ENCODE measurements at regions not wholly inside any gene's neighbourhood (a gene's known extent, or its start where the extent isn't known, plus 50 kb on each side); places are given as distances from the start of the nearest gene placed in this dataset.

DNA sequence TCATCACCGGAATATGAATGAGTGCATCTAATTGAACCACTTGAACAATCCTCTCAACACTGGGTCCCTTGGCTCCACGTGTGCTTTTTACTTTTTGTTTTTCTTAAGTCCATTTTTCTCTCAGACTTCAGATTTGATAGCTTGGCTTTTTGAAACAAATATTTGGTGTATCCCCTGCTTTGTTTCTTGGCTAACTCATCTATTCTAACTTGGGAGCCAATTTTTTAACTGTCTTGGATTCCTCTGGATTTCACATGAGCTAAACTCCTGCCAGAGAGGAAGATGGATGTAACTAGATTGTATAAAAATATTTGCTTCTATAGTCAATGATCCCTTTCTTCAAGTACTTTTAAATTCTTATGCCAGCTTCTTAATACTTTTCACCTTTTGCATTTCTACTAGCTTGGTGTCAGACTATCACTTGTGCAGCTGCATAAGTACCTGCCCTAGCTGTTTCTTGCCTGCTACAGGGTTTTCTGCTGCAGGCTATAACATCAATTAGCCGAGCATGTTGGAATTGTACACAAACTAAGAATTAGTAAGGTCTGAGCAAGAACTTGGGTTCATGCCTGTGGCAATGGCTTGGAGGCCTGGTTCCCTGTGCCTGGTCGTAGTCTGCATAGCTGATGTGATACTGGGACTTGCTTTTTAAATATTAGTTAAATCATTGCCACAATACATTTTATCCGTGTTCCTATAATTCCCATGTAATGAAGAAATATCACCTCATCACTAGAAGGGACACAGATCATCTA is 281.5 kb downstream of the EN1 start:
- BruUV-seq (replicated peaks), result no TSS peak
- no peaks in the 10 kb centered on the region for H3K36me3 ChIP-seq (ENCODE audit: insufficient read depth, low read length, poor library complexity, severe bottlenecking)
- no peak overlapping the region for H3K27ac ChIP-seq (ENCODE audit: low read depth, low read length, poor library complexity, severe bottlenecking)
- DNase-seq (ENCODE audit: low spot score), result no peak
- H3K27me3 ChIP-seq (replicated peaks; ENCODE audit: insufficient read depth, low read depth, low read length, poor library complexity), result no peaks in the 10 kb centered on the region
- no peaks in the 10 kb centered on the region for H3K4me1 ChIP-seq (ENCODE audit: insufficient read depth, low read length, poor library complexity, severe bottlenecking)
- ChIA-PET CTCF (no interaction called here), POLR2A (ENCODE audit: low non-redundant PET) (no interaction called here)
- intact Hi-C loops (cut with micrococcal nuclease; ENCODE audit: unreplicated experiment), result no loop called here
- TF ChIP-seq, protein P1, sequence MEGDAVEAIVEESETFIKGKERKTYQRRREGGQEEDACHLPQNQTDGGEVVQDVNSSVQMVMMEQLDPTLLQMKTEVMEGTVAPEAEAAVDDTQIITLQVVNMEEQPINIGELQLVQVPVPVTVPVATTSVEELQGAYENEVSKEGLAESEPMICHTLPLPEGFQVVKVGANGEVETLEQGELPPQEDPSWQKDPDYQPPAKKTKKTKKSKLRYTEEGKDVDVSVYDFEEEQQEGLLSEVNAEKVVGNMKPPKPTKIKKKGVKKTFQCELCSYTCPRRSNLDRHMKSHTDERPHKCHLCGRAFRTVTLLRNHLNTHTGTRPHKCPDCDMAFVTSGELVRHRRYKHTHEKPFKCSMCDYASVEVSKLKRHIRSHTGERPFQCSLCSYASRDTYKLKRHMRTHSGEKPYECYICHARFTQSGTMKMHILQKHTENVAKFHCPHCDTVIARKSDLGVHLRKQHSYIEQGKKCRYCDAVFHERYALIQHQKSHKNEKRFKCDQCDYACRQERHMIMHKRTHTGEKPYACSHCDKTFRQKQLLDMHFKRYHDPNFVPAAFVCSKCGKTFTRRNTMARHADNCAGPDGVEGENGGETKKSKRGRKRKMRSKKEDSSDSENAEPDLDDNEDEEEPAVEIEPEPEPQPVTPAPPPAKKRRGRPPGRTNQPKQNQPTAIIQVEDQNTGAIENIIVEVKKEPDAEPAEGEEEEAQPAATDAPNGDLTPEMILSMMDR (conservative IDR thresholded peaks at IDR 0.05; ENCODE audit: low read depth, low read length), result no peak
- TF ChIP-seq EZH2 (IDR thresholded peaks at IDR 0.05; ENCODE audit: borderline replicate concordance, low read depth, low read length, poor library complexity, severe bottlenecking), result no peak
- H3K4me3 ChIP-seq (ENCODE audit: low read depth, low read length, poor library complexity, severe bottlenecking), result no peak overlapping the region
- H3K9me3 ChIP-seq (ENCODE audit: low read depth, low read length, poor library complexity, severe bottlenecking), result no peaks in the 10 kb centered on the region

DNA sequence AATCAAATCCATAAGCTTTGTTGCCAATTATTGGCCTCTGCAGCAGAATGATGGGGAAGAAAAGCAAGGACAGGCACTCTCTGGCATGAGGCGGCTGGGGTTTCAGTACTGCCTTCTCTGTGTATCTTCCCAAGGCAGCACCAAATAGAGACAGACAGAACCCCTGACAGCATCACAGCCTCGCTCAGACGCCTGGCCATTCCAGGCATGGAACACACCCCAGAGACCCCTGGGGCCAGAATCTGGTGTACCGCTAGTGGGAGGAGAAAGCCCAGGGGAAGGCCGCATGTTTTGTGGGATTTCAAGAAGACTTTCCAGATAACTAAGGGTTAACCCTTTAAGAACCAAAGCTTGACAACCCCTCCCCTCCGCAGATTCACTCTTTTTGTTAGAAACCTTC is 282.1 kb downstream of the EN1 start:
- no peak for DNase-seq (ENCODE audit: low spot score)
- CTCF ChIA-PET, result no interaction called here
- Histone ChIP-seq H3K4me3 (ENCODE audit: low read depth, low read length, poor library complexity, severe bottlenecking) (no peak overlapping the region), H3K36me3 (ENCODE audit: insufficient read depth, low read length, poor library complexity, severe bottlenecking) (no peaks in the 10 kb centered on the region), H3K4me1 (ENCODE audit: insufficient read depth, low read length, poor library complexity, severe bottlenecking) (no peaks in the 10 kb centered on the region), H3K27ac (ENCODE audit: low read depth, low read length, poor library complexity, severe bottlenecking) (no peak overlapping the region), H3K27me3 (replicated peaks; ENCODE audit: insufficient read depth, low read depth, low read length, poor library complexity) (no peaks in the 10 kb centered on the region), H3K9me3 (ENCODE audit: low read depth, low read length, poor library complexity, severe bottlenecking) (no peaks in the 10 kb centered on the region)
- intact Hi-C loops (cut with micrococcal nuclease; ENCODE audit: unreplicated experiment), result no loop called here
- no peak for TF ChIP-seq EZH2 (IDR thresholded peaks at IDR 0.05; ENCODE audit: borderline replicate concordance, low read depth, low read length, poor library complexity, severe bottlenecking)
- TF ChIP-seq, protein P1 (conservative IDR thresholded peaks at IDR 0.05; ENCODE audit: low read depth, low read length), result no peak
- POLR2A ChIA-PET (ENCODE audit: low non-redundant PET), result no interaction called here
- no TSS peak for BruUV-seq (replicated peaks)

DNA sequence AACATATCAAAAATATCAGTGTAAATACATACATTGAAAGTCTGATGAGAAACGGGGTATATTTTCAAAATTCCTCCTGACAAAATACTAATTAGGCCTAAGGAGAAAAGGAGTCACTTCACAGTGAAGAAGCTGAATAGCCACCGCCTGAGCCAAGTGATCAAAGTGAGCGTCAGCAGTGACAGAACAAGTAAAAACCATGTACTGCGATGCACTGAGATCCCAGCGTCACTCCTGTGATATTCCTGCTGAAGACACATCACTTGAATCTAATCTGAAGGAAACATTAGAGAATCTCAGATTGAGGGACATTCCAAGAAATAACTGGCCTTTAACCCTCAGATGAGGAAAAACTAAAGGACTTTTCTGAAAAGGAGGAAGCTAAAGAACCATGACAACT is 285.3 kb downstream of the EN1 start:
- DNase-seq (ENCODE audit: low spot score), result no peak
- H3K27ac ChIP-seq (ENCODE audit: low read depth, low read length, poor library complexity, severe bottlenecking), result no peak overlapping the region
- intact Hi-C loops (cut with micrococcal nuclease; ENCODE audit: unreplicated experiment), result no loop called here
- H3K36me3 ChIP-seq (ENCODE audit: insufficient read depth, low read length, poor library complexity, severe bottlenecking), result no peaks in the 10 kb centered on the region
- BruUV-seq (replicated peaks), result no TSS peak
- no peaks in the 10 kb centered on the region for H3K4me1 ChIP-seq (ENCODE audit: insufficient read depth, low read length, poor library complexity, severe bottlenecking)
- CTCF ChIA-PET, result no interaction called here
- H3K4me3 ChIP-seq (ENCODE audit: low read depth, low read length, poor library complexity, severe bottlenecking), result no peak overlapping the region
- POLR2A ChIA-PET (ENCODE audit: low non-redundant PET), result no interaction called here
- H3K9me3 ChIP-seq (ENCODE audit: low read depth, low read length, poor library complexity, severe bottlenecking), result no peaks in the 10 kb centered on the region
- TF ChIP-seq EZH2 (IDR thresholded peaks at IDR 0.05; ENCODE audit: borderline replicate concordance, low read depth, low read length, poor library complexity, severe bottlenecking), result no peak
- TF ChIP-seq, protein P1 (conservative IDR thresholded peaks at IDR 0.05; ENCODE audit: low read depth, low read length), result no peak
- H3K27me3 ChIP-seq (replicated peaks; ENCODE audit: insufficient read depth, low read depth, low read length, poor library complexity), result no peaks in the 10 kb centered on the region

Measured in A673 (cell line).